ENCODE measurements at regions not wholly inside any gene's neighbourhood (a gene's known extent, or its start where the extent isn't known, plus 50 kb on each side); places are given as distances from the start of the nearest gene placed in this dataset.

GRCh38 chr7:86592185-86592584 is 51.5 kb upstream of the GRM3 start:
- Histone ChIP-seq H3K27me3 (ENCODE audit: insufficient read depth, low read depth) (no peaks in the 10 kb centered on the region), H3K9ac (no peak overlapping the region), H3K79me2 (ENCODE audit: insufficient read depth, low read depth) (no peaks in the 10 kb centered on the region), H2AFZ (ENCODE audit: low read depth) (no peak overlapping the region), H3K36me3 (ENCODE audit: insufficient read depth) (no peaks in the 10 kb centered on the region), H3K27ac (no peak overlapping the region), H3K4me3 (IDR thresholded peaks at IDR 0.05; ENCODE audit: insufficient read depth, low read depth, low read length) (no peak overlapping the region), H3K4me2 (no peak overlapping the region), H4K20me1 (ENCODE audit: insufficient read depth) (no peaks in the 10 kb centered on the region), H3K4me1 (ENCODE audit: low read depth, poor library complexity, severe bottlenecking) (peaks cover 4% of the 10 kb centered on the region)
- TF ChIP-seq CTCF (conservative IDR thresholded peaks at IDR 0.05; ENCODE audit: low read depth, low read length) = no peak

DNA sequence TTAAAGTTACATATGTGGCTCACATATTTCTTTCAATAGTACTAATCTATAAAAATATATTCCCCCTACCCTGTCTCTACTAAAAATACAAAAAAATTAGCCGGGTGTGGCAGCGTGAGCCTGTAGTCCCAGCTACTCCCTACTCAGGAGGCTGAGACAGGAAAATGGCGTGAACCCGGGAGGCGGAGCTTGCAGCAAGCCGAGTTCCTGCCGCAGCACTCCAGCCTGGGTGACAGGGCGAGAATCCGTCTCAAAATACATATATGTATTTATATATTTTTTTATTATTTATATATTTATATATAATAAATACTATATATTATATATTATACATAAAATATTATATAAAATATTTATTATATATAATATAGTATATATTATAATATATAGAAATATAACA is 69.7 kb upstream of the GRM3 start:
- H4K20me1 ChIP-seq (ENCODE audit: insufficient read depth) = no peaks in the 10 kb centered on the region
- H2AFZ ChIP-seq (ENCODE audit: low read depth) = no peak overlapping the region
- H3K27ac ChIP-seq = no peak overlapping the region
- H3K79me2 ChIP-seq (ENCODE audit: insufficient read depth, low read depth) = no peaks in the 10 kb centered on the region
- no peaks in the 10 kb centered on the region for H3K36me3 ChIP-seq (ENCODE audit: insufficient read depth)
- TF ChIP-seq CTCF (conservative IDR thresholded peaks at IDR 0.05; ENCODE audit: low read depth, low read length) = no peak
- H3K4me2 ChIP-seq = no peak overlapping the region
- H3K9ac ChIP-seq = no peak overlapping the region
- H3K4me3 ChIP-seq (IDR thresholded peaks at IDR 0.05; ENCODE audit: insufficient read depth, low read depth, low read length) = no peak overlapping the region
- no peaks in the 10 kb centered on the region for H3K27me3 ChIP-seq (ENCODE audit: insufficient read depth, low read depth)
- no peaks in the 10 kb centered on the region for H3K4me1 ChIP-seq (ENCODE audit: low read depth, poor library complexity, severe bottlenecking)

GRCh38 chr7:86558680-86559501 is 84.8 kb upstream of the GRM3 start:
- Histone ChIP-seq H3K79me2 (ENCODE audit: insufficient read depth, low read depth) (no peaks in the 10 kb centered on the region), H4K20me1 (ENCODE audit: insufficient read depth) (no peaks in the 10 kb centered on the region), H3K36me3 (ENCODE audit: insufficient read depth) (no peaks in the 10 kb centered on the region), H3K4me1 (ENCODE audit: low read depth, poor library complexity, severe bottlenecking) (no peaks in the 10 kb centered on the region), H3K9ac (no peak overlapping the region), H3K4me2 (no peak overlapping the region), H3K27me3 (ENCODE audit: insufficient read depth, low read depth) (no peaks in the 10 kb centered on the region), H2AFZ (ENCODE audit: low read depth) (no peak overlapping the region), H3K27ac (no peak overlapping the region), H3K4me3 (IDR thresholded peaks at IDR 0.05; ENCODE audit: insufficient read depth, low read depth, low read length) (no peak overlapping the region)
- TF ChIP-seq CTCF (conservative IDR thresholded peaks at IDR 0.05; ENCODE audit: low read depth, low read length) = no peak

DNA sequence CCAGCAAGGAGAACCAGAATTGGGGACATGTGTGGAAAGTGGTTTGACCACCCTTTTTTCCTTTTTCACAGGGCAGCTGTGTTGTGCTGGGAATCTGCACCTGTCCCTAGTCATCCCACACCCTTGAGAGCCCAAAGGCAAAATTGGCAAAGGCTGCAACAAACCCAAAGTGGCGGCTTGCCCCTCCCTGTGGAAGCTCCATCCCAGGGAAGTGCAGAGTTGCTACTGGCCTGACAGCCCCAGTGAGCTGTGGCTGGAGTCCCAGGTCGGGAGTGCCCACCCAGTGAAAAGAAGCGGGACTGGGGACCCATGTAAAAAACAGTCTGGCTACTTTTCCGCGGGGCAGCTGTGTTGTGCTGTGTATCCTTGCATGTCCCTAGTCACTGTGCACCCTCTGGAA is 109.1 kb upstream of the GRM3 start:
- no peak overlapping the region for H2AFZ ChIP-seq (ENCODE audit: low read depth)
- no peaks in the 10 kb centered on the region for H3K79me2 ChIP-seq (ENCODE audit: insufficient read depth, low read depth)
- H4K20me1 ChIP-seq (ENCODE audit: insufficient read depth) = no peaks in the 10 kb centered on the region
- no peaks in the 10 kb centered on the region for H3K4me1 ChIP-seq (ENCODE audit: low read depth, poor library complexity, severe bottlenecking)
- no peak for TF ChIP-seq CTCF (conservative IDR thresholded peaks at IDR 0.05; ENCODE audit: low read depth, low read length)
- no peaks in the 10 kb centered on the region for H3K27me3 ChIP-seq (ENCODE audit: insufficient read depth, low read depth)
- no peak overlapping the region for H3K9ac ChIP-seq
- no peaks in the 10 kb centered on the region for H3K36me3 ChIP-seq (ENCODE audit: insufficient read depth)
- H3K27ac ChIP-seq = no peak overlapping the region
- no peak overlapping the region for H3K4me3 ChIP-seq (IDR thresholded peaks at IDR 0.05; ENCODE audit: insufficient read depth, low read depth, low read length)
- H3K4me2 ChIP-seq = no peak overlapping the region
